ENCODE measurements at regions not wholly inside any gene's neighbourhood (a gene's known extent, or its start where the extent isn't known, plus 50 kb on each side); places are given as distances from the start of the nearest gene placed in this dataset.

DNA sequence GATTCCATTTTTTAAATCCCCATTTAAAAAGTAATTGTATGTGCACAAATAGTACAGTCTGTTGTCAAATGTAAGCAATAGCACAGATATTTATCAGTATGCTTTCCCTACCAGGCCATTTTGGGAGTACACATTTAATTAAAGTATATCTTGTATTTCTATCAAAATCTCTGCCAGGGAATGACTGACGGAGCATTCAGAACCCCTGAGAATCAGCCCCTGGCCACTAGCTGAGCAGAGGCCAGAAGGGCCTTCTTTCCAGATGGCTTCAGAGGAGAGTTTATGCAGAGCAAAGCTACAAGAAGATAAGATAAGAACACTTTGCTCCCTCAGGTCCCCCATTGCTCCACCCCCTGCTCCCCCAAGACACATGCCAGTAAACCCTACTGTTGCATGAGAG lies 99.9 kb upstream of the PROX1 start:
- TF ChIP-seq, protein P1, sequence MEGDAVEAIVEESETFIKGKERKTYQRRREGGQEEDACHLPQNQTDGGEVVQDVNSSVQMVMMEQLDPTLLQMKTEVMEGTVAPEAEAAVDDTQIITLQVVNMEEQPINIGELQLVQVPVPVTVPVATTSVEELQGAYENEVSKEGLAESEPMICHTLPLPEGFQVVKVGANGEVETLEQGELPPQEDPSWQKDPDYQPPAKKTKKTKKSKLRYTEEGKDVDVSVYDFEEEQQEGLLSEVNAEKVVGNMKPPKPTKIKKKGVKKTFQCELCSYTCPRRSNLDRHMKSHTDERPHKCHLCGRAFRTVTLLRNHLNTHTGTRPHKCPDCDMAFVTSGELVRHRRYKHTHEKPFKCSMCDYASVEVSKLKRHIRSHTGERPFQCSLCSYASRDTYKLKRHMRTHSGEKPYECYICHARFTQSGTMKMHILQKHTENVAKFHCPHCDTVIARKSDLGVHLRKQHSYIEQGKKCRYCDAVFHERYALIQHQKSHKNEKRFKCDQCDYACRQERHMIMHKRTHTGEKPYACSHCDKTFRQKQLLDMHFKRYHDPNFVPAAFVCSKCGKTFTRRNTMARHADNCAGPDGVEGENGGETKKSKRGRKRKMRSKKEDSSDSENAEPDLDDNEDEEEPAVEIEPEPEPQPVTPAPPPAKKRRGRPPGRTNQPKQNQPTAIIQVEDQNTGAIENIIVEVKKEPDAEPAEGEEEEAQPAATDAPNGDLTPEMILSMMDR (IDR thresholded peaks at IDR 0.05): no peak
- TF ChIP-seq EZH2 (IDR thresholded peaks at IDR 0.05): no peak
- TF ChIP-seq EZH2phosphoT487 (IDR thresholded peaks at IDR 0.05): no peak

Measured in neural progenitor cell (in vitro differentiated cells).